HG03066 (cell line): ENCODE measurements at regions not wholly inside any gene's neighbourhood (a gene's known extent, or its start where the extent isn't known, plus 50 kb on each side); places are given as distances from the start of the nearest gene placed in this dataset.
"Not testable (repeated sequence)": the region's sequence is repeated elsewhere in the genome, so short reads cannot be mapped to it uniquely, and the experiment has no call there.

Experiments used
- ATAC-seq: cut with Tn5 transposase; IDR thresholded peaks from one replicate; pipeline ENCODE4 v1.9.1; 2021; ENCODE audit warnings: low read depth; ENCODE audit not compliant: unreplicated experiment

GRCh38 chr7:113784956-113785355 is 133.9 kb downstream of the PPP1R3A start:
- no peak for ATAC-seq

GRCh38 chr7:113784316-113784715 is 134.5 kb downstream of the PPP1R3A start:
- no peak for ATAC-seq

DNA sequence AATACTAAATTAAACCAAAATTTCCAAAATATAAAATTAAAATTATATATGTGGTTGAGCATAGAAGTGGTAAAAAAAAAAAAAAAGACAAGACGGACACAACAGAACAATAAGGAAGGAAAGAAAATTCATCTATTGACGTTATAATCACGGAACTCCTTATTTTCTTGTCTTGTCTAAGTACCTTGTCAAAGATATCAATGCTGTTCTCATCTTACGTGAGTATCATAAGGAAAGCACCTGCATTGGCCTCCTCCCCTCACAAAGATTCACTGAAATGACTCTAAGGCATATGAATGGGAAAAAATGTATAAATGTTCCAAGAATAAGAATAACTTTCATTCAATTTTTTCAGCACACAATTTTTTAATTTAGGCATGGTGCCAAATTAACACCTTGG is 135.4 kb downstream of the PPP1R3A start:
- ATAC-seq, result no peak

- ATAC-seq, result no peak
These were observed 143.0 kb downstream of the PPP1R3A start for GRCh38 chr7:113775804-113776203.

GRCh38 chr7:113775401-113775800 is 143.4 kb downstream of the PPP1R3A start:
- ATAC-seq, result no peak

DNA sequence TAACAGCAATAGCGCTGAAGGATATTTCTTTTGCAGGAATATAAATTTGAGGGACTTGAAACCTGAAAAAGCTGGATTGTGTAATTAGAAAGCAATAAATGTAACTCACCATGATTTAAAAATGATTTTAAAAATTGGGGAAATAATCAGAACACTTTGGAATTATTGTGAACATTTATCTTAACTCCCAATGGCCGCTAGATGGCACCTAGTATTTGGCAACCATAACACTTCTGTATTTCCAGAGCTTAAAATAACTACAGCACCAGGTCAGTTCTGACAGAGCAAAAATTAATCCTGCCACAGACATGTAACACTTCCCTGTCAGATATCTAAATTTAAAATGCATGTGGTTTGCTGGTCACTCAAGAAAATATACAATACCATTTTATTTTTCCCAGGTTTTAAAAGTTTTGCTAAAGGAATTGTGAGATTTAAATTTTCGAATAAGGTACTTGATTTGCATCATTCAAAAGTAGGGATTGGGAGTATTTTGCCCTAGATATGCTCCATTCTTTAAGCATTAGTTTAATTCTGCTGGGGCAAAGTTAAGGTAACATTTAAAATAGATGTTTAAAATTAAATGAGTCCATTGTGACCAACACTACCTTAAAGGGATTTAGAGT is 144.5 kb downstream of the PPP1R3A start:
- peak; percentile 95 for ATAC-seq

GRCh38 chr7:113770146-113770738 is 148.6 kb downstream of the PPP1R3A start:
- ATAC-seq, result no peak

DNA sequence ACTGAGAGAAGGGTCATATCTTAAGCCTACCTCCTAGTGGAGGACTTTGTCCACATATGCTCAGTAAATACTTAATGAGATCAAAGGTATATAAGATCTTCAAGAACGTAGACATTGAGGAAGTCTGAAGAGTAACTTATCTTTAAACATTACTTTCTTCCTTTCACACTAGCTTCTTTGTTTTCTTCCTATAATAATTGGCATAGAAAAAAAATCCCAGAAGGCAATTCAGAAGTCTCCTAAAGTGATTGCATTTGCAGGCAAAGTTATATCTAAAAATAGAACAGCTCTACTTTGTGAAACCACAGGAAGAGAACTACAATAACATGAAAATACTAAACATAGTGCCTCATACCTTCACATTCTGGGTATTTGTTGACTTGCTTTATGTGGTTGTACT is 150.4 kb downstream of the PPP1R3A start:
- ATAC-seq, result no peak

GRCh38 chr7:113764401-113765035 is 154.3 kb downstream of the PPP1R3A start:
- no peak for ATAC-seq

DNA sequence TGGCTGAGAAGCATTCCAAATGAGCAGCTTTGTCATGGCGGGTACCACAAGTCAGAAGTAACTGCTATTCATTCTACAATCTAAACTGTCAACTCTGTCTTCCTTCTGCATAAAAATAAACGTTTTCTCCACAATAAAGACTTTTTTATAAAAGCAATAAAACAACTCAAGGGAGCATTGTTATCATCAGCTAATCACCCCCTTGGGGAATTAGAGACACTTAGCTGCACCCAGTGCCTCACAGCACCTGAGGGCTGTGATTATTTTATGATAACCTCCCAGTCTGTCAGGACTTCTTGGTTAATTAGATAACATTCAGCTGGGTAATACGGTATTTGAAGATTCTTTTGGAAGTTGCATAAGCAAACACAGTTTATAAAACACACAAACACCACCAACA is 155.6 kb downstream of the PPP1R3A start:
- ATAC-seq, result no peak

DNA sequence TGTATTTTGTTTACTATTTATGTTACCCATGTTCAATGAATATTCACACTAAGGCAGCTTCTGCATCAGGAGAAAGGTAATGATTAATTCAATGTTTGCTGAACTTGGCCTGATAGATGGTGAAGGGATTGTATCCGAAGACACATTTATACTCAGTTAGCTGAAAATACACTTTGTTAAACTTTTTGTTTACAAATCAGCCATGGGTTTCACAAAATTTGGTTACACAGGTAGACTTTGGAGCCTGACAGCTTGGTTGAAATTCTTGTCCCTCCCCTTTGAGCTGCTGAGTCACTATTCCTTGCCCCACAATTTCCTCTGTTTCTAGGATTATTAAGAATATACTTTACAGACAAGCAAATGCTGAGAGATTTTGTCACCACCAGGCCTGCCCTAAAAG is 162.6 kb downstream of the PPP1R3A start:
- no peak for ATAC-seq

DNA sequence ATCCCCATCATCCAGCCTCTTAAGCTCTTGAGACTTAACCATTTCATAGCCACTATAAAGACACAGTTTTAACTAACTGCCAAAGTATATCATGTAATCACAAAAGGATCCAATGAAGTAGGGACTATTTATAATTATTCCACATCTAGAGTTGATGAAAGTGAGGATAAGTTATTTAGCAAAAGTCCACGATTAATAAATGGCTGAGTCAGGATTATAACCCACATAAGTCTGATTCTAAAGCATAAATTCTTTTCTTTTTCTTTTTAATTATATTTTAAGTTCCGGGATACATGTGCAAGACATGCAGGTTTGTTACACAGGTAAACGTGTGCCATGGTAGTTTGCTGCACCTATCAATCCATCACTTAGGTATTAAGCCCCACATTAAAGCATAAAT is 166.1 kb downstream of the PPP1R3A start:
- ATAC-seq, result no peak

GRCh38 chr7:113752289-113752688 is 166.5 kb downstream of the PPP1R3A start:
- ATAC-seq, result no peak

- no peak for ATAC-seq
These were observed 167.3 kb downstream of the PPP1R3A start for GRCh38 chr7:113751547-113751946.

DNA sequence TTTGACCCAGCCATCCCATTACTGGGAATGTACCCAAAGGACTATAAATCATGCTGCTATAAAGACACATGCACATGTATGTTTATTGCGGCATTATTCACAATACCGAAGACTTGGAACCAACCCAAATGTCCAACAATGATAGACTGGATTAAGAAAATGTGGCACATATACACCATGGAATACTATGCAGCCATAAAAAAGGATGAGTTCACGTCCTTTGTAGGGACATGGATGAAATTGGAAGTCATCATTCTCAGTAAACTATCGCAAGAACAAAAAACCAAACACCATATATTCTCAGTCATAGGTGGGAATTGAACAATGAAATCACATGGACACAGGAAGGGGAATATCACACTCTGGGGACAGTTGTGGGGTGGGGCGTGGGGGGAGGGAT is 170.4 kb downstream of the PPP1R3A start:
- not testable (repeated sequence) for ATAC-seq

DNA sequence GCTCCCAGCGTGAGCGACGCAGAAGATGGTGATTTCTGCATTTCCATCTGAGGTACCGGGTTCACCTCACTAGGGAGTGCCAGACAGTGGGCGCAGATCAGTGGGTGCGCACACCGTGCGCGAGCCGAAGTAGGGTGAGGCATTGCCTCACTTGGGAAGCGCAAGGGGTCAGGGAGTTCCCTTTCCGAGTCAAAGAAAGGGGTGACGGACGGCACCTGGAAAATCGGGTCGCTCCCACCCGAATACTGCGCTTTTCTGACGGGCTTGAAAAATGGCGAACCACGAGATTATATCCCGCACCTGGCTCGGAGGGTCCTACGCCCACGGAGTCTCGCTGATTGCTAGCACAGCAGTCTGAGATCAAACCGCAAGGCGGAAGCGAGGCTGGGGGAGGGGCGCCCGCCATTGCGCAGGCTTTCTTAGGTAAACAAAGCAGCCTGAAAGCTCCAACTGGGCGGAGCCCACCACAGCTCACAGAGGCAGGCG is 175.8 kb downstream of the PPP1R3A start:
- ATAC-seq, result not testable (repeated sequence)

DNA sequence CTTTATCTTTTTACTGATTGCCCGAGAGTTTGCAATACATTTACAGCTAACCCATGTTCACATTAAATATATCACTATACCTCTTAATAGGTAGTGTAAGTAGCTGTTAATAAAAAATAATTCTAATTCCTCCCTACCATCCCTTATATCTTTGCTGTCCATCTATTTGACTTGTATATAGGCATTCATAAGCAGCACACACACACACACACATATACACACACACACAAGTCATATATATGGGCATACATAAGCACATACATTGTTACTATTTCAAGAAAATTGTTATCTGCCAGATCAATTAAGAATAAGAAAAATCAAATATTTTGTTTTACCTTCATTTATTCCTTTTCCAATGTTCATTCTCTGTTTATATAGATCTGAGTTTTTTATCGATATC is 176.4 kb downstream of the PPP1R3A start:
- ATAC-seq, result no peak

DNA sequence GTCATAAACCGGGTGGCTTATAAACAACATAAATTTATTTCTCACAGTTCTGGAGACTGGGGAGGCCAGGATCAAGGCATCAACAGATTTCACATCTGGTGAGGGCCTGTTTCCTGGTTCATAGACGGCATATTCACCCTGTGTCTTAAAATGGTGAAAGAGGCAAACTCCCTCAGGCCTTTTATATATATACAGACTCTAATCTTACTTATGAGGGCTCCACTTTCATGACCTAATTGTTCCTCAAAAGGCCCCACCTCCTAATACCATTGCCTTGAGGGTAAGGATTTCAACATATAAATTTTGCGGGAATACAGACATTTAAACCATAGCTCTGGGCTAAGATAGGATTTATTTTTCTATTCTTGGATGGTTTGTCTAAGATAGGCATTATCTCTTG is 187.2 kb downstream of the PPP1R3A start:
- no peak for ATAC-seq

DNA sequence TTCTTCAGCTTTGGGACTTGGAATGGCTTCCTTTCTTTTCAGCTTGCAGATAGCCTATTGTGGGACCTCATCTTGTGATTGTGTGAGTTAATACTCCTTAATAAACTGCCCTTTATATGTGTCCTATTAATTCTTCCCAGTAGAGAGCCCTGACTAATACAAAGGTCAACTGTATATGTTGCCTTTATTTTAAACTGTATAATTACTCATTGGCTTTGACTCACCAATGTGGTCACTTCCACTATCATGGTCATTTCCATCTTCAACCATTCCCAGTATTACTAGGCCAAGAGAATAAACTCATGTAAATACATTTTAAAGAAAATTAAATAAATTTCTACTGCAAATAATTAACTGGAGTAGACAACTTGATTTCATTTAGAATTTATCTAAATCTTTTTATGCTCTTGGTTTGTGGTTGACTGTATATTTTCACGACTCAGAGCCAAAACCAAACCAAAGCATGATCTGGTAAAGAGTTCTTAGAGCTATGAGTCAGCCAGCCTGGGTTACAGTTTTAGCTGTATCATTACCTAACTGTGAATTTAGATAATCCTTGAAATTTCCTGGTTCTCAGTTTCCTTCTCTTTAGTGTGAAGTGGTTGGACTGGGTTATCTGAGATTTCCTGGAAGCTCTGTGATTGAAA is 188.4 kb downstream of the PPP1R3A start:
- no peak for ATAC-seq

GRCh38 chr7:113727486-113727885 is 191.3 kb downstream of the PPP1R3A start:
- no peak for ATAC-seq

DNA sequence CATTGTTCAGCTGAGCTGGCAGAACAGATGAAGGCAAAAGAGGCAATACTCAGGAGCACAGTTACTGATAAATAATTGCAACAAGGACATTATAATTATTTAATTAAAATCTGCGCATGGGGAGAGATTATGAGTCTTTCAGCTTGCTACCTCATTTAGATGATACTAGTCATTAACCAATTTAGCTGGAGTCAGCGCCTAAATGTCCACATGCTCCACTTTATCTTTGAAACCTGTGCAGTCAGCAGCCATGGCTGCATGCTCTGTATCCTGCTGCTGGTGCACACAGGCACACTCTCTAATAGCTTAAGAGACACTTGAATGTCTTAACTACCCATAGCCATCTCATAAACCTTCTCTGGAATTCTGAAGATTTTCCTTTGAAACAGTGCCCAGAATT is 196.8 kb downstream of the PPP1R3A start:
- ATAC-seq, result no peak

DNA sequence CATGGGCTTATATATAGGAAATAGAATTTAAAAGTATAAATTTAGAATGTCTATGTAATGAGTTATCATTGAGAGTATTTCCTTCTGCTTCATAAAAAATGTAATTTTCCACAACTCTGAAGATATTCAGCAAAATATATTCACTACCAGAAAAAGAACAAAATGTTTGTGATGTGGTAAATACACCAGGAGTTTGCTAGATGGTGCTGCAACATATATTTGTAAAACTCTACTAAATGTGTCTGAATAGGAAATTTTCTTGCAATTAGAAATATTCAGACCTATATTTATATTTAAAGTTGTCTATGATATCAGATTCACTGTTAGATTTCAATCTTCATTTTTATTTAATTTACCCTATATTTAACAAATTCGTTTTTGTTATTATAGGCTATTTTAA is 201.1 kb downstream of the PPP1R3A start:
- ATAC-seq, result no peak
